Caki2 (cell line): ENCODE measurements at regions not wholly inside any gene's neighbourhood (a gene's known extent, or its start where the extent isn't known, plus 50 kb on each side); places are given as distances from the start of the nearest gene placed in this dataset.
A peak's percentile ranks its signal among the peaks of the same experiment; 100 is the strongest.

ENCODE experiments used
- DNase-seq: peaks from one replicate; pipeline ENCODE4 v3.0.0-alpha.2; 2015; ENCODE audit warnings: low read depth
- in situ Hi-C: cut with HindIII; loops from 2 replicates; pipeline ENCODE4 v1.10.0; 2016; ENCODE audit warnings: low sequenced_read_pairs, low pct_unique_long_range_greater_than_20kb, mixed read lengths

DNA sequence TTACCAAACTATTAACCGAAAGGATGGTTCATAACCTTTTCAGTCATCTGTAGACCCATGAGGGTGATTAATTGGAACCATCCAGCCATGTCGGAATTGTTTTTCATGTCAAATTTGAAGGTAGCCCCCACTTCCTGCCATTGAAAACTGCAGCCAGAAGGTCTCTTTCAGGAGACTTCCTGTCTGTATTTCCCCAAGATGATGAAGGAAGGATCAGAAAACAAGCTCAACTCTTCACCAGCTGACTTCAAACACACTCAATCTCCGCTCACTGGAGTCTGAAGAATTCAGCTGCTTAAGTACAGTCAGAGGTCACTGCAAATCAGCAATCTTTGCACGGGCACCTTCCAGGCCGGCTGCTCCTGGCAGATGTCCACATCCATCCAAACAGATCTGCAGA, 291.7 kb upstream of the NPVF start:
- DNase-seq: no peak
- in situ Hi-C loops: no loop called here

DNA sequence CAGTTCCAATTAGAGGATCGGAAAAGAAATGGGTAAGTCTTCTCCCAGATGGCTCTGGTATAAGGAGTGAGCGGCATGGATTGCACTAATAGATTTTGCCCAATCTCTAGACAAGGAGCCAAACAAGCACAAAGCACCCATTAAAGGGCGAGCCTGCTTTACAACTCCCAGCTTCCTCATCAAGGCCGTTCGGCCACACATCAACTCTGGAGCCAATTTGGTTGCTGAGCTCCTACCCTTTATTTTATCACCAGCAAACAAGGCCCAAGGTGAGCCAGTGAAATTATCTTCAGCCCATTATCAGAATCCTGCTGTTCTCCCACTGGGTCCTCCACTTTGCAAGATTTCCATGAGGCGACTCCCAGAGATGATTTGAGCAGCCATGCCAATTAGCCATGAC, 292.2 kb upstream of the NPVF start:
- in situ Hi-C loops: no loop called here
- DNase-seq: no peak

- in situ Hi-C loops: no loop called here
- peak; percentile 10 for DNase-seq
Measured at GRCh38 chr7:25521236-25521635, 292.9 kb upstream of the NPVF start.

GRCh38 chr7:25522727-25523126, 294.4 kb upstream of the NPVF start:
- DNase-seq: no peak
- in situ Hi-C loops: no loop called here

GRCh38 chr7:25527665-25528170, 299.4 kb upstream of the NPVF start:
- no peak for DNase-seq
- in situ Hi-C loops: no loop called here

- no peak for DNase-seq
- in situ Hi-C loops: no loop called here
Measured at GRCh38 chr7:25529320-25529719, 301.0 kb upstream of the NPVF start.

- in situ Hi-C loops: no loop called here
Measured at GRCh38 chr7:25536851-25537250, 308.6 kb upstream of the NPVF start.

GRCh38 chr7:25537662-25538375, 309.5 kb upstream of the NPVF start:
- in situ Hi-C loops: no loop called here
- no peak for DNase-seq

More at GRCh38 chr7:25536851-25537250, 308.6 kb upstream of the NPVF start:
- no peak for DNase-seq

DNA sequence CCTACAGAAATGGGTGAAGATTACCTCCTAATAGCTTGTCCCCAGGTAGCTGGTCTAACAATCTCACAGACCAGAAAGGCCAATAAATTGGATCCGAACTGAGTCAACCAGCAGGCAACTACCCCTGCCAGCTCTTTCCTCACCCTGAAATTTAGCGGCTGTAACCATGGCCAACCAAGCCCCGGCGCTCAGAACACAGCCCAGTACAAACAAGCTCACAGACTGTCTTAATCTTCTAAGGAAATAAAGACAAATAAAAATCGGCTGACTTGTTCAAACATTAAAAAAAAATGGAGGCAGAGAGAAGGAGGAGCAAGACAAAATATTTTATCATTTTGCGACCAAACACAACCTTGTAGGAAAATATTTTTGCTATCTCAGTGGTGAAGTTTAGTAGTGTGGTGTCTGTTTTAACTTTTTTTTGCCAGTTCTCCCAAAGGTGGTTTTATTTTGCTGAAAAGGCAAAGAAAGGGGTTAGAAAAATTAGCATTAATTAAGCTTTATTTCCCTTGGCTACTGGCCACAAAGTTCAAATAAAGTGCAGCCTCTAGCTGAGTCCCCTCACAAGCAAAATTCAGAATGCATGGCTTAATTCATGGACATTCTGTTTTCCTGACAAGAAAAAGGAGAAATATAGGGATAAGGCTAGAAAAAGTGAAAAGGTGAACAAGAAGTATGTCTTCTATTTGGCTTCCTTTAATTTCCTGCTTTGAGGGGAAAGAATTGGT, 313.0 kb upstream of the NPVF start:
- DNase-seq: no peak
- in situ Hi-C loops: no loop called here

GRCh38 chr7:25541877-25542276, 313.6 kb upstream of the NPVF start:
- in situ Hi-C loops: no loop called here

GRCh38 chr7:25543210-25543609, 314.9 kb upstream of the NPVF start:
- DNase-seq: no peak
- in situ Hi-C loops: no loop called here

More at GRCh38 chr7:25541877-25542276, 313.6 kb upstream of the NPVF start:
- no peak for DNase-seq

DNA sequence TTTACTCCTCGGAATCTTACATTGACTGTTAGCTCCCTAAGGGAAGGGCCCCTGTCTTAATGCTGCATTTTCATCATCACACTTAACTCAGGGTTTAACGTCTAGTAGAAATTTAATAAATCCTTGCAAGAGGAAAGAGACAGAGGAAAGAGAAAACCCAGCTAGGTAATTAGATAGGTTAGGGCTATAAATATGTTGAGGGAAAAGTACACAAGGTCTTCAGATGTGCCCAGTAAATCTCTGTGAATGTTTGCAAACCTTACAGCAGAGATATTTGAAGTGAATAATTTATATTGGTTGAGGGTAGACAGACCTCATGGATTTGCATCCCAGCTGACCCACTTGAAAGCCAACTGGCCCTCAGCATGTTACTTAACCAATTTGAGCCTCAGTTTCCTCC, 315.5 kb upstream of the NPVF start:
- DNase-seq: no peak
- in situ Hi-C loops: no loop called here

DNA sequence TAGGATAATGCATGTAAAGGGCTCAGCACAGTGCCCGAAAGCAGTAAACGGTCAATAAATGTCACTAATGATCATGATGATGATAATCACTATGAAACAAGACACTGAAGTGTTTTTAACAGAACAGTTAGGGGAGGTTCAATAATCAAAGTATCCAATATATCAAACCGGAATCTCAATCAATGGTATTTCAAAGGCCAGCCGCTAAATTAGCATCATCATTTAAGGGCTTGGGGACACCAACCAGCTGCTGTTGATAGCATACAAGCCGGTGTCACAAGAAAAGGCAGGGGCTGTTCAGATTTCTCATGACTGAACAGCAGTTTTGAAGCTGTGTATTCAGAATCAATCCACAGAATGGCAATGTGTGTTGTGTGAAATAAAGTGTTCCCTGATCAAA, 316.0 kb upstream of the NPVF start:
- DNase-seq: no peak
- in situ Hi-C loops: no loop called here

- DNase-seq: no peak
- in situ Hi-C loops: no loop called here
Measured at GRCh38 chr7:25545124-25546008, 317.1 kb upstream of the NPVF start.

DNA sequence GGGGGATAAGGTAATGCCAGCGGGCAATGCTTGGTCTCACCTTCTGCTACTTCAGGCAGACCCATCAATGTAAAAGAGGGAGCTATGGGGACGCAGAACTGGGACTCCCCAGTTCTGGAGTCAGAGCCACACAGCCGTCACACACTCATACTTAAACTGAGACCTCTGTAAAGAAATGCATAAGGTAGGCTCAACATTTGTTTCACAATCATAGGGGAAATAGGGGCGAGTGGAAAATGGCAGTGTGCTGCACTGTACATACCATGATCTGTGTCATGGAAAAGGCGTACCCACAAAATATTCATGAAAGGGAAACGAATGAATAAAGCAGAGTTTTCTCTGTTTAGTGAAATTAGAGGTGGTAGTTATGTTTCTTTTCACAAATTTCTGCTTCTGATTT, 318.0 kb upstream of the NPVF start:
- no peak for DNase-seq
- in situ Hi-C loops: no loop called here

GRCh38 chr7:25549271-25549921, 321.1 kb upstream of the NPVF start:
- in situ Hi-C loops: no loop called here
- no peak for DNase-seq

DNA sequence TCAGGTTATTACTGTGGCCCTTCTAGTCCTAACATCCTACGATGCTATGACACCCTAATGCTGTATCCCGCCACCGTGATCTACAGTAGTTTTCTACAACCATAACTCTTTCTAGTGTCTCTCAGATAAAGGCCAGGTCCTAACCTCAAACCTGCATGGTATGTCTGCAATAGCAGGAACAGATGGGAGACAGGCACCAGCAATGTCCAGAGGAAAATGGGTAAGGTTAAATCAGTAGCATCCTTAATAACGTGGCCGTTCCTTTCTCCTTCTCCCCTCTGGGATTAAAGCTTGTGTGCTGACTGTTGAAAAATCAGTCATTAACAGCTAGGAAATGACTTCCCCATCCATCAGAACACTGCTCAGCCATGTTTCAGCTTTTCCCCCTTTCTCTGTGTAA, 321.9 kb upstream of the NPVF start:
- in situ Hi-C loops: no loop called here
- DNase-seq: no peak

GRCh38 chr7:25552998-25553397, 324.7 kb upstream of the NPVF start:
- DNase-seq: no peak
- in situ Hi-C loops: no loop called here
